PC-3 (cell line): ENCODE measurements at regions not wholly inside any gene's neighbourhood (a gene's known extent, or its start where the extent isn't known, plus 50 kb on each side); places are given as distances from the start of the nearest gene placed in this dataset.

ENCODE experiments used
- ATAC-seq: fragments of 200-7000 bp; cut with Tn5 transposase; 2 replicates; pipeline ENCODE4 v1.9.1; 2020; ENCODE audit warnings: mild to moderate bottlenecking, moderate library complexity
- BruUV-seq: library from RNA; stranded (reverse); fragments of 400-500 nt; replicated peaks from 2 replicates; lab custom pipeline; 2021; lab: Mats Ljungman, UMichigan
- CTCF ChIA-PET: fragments of 300-600 bp; sonication (Branson Sonifier 250); formaldehyde crosslinking; loops from one replicate; lab custom pipeline; 2022; ENCODE audit warnings: antibody characterized with exemption; lab: Charles Lee
- POLR2A ChIA-PET: fragments of 300-600 bp; sonication (Branson Sonifier 250); formaldehyde crosslinking; loops from one replicate; lab custom pipeline; 2022; ENCODE audit warnings: antibody characterized with exemption; ENCODE audit not compliant: unreplicated experiment; lab: Charles Lee
- DNase-seq: peaks from one replicate; pipeline ENCODE4 v3.0.0-alpha.2; 2015
- H2AFZ ChIP-seq: fragments of 300-600 bp; sonication (generic); 2 replicates; pipeline ENCODE4 v1.6.0; 2016; ENCODE audit warnings: antibody characterized with exemption, low read length
- H3F3A ChIP-seq: fragments of 300-600 bp; sonication (generic); one replicate; pipeline ENCODE4 v1.6.0; 2017; ENCODE audit warnings: antibody characterized with exemption, low read length, control low read depth, mild to moderate bottlenecking; ENCODE audit not compliant: unreplicated experiment
- H3K27ac ChIP-seq: fragments of 300-600 bp; sonication (generic); 2 replicates; pipeline ENCODE4 v1.5.1; 2016; ENCODE audit warnings: mild to moderate bottlenecking, low read length
- H3K27me3 ChIP-seq: fragments of 300-600 bp; sonication (generic); 2 replicates; pipeline ENCODE4 v1.6.1; 2016; ENCODE audit warnings: low read length, mixed read lengths
- H3K36me3 ChIP-seq: fragments of 300-600 bp; sonication (generic); 2 replicates; pipeline ENCODE4 v1.6.1; 2016; ENCODE audit warnings: low read depth, mixed run types, low read length, mixed read lengths
- H3K4me1 ChIP-seq: fragments of 300-600 bp; sonication (generic); 2 replicates; pipeline ENCODE4 v1.5.1; 2016; ENCODE audit warnings: low read length; ENCODE audit not compliant: insufficient read depth
- H3K4me2 ChIP-seq: fragments of 300-600 bp; sonication (generic); 2 replicates; pipeline ENCODE4 v1.6.0; 2016; ENCODE audit warnings: low read length
- H3K4me3 ChIP-seq: fragments of 300-600 bp; sonication (generic); 2 replicates; pipeline ENCODE4 v1.5.1; 2016; ENCODE audit warnings: mild to moderate bottlenecking, low read length, mixed read lengths
- H3K79me2 ChIP-seq: fragments of 300-600 bp; sonication (generic); 2 replicates; pipeline ENCODE4 v1.6.1; 2017; ENCODE audit warnings: low read length, mixed read lengths
- H3K9ac ChIP-seq: fragments of 300-600 bp; sonication (generic); 2 replicates; pipeline ENCODE4 v1.6.0; 2016; ENCODE audit warnings: mild to moderate bottlenecking, low read length
- H3K9me2 ChIP-seq: fragments of 300-600 bp; sonication (generic); replicated peaks from 2 replicates; pipeline ENCODE4 v1.6.1; 2016; ENCODE audit warnings: mixed run types, low read length, mixed read lengths
- H3K9me3 ChIP-seq: fragments of 300-600 bp; sonication (generic); 2 replicates; pipeline ENCODE4 v1.6.1; 2016; ENCODE audit warnings: low read length, mixed read lengths
- H4K20me1 ChIP-seq: fragments of 300-600 bp; sonication (generic); 2 replicates; pipeline ENCODE4 v1.6.1; 2016; ENCODE audit warnings: low read length, mixed read lengths
- EZH2 ChIP-seq: fragments of 300-600 bp; sonication (generic); IDR thresholded peaks from one replicate; pipeline ENCODE4 v1.6.1; 2017; ENCODE audit warnings: antibody characterized with exemption, mild to moderate bottlenecking, low read length; ENCODE audit not compliant: unreplicated experiment
- EZH2phosphoT487 ChIP-seq: fragments of 300-600 bp; sonication (generic); IDR thresholded peaks from 2 replicates; pipeline ENCODE4 v1.6.1; 2018; ENCODE audit warnings: mild to moderate bottlenecking, antibody characterized with exemption, low read length, borderline replicate concordance
- intact Hi-C: fragments of 100-400 bp; cut with micrococcal nuclease; formaldehyde crosslinking; loops from 2 replicates; pipeline ENCODE4 v1.9.0; 2023
- TF ChIP-seq, protein P1 (sequence below): fragments of 300-600 bp; sonication (generic); conservative IDR thresholded peaks from 2 replicates; pipeline ENCODE4 v1.5.1; 2017; ENCODE audit warnings: antibody characterized with exemption, low read depth, mild to moderate bottlenecking, low read length

DNA sequence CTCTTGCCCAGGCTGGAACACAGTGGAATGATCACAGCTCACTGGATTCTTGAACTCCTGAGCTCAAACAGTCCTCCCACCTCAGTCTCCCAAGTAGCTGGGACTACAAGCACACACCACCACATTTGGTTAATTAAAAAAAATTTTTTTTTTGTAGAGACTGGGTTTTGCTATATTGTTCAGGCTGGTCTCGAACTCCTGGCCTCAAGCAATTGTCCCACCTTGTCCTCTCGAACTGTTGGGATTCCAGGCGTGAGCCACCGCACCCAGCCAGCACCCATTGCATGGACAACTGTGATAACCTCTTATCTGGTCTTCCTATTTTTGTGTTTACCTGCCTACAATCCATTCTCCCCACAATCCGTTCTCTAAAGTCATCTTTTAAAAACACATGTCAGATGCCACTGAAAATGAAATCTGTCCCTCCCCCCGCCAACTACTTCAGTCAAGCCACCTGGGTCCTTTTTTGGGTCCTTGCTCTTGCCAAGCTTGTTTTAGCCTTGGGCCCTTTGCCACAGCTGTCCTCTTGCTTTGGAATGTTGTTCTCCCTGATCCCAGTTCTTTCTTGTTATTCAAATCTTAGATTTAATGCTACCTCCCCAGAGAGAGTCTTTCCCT lies 250.5 kb downstream of the PIK3R1 start:
- no peaks in the 10 kb centered on the region for H3F3A ChIP-seq
- no peak for ATAC-seq
- H3K9me3 ChIP-seq = no peaks in the 10 kb centered on the region
- no peak overlapping the region for H3K9ac ChIP-seq
- no peaks in the 10 kb centered on the region for H3K79me2 ChIP-seq
- DNase-seq = no peak
- no peak overlapping the region for H2AFZ ChIP-seq
- no peak for TF ChIP-seq EZH2
- no peak for TF ChIP-seq EZH2phosphoT487
- TF ChIP-seq, protein P1, sequence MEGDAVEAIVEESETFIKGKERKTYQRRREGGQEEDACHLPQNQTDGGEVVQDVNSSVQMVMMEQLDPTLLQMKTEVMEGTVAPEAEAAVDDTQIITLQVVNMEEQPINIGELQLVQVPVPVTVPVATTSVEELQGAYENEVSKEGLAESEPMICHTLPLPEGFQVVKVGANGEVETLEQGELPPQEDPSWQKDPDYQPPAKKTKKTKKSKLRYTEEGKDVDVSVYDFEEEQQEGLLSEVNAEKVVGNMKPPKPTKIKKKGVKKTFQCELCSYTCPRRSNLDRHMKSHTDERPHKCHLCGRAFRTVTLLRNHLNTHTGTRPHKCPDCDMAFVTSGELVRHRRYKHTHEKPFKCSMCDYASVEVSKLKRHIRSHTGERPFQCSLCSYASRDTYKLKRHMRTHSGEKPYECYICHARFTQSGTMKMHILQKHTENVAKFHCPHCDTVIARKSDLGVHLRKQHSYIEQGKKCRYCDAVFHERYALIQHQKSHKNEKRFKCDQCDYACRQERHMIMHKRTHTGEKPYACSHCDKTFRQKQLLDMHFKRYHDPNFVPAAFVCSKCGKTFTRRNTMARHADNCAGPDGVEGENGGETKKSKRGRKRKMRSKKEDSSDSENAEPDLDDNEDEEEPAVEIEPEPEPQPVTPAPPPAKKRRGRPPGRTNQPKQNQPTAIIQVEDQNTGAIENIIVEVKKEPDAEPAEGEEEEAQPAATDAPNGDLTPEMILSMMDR = no peak
- H3K36me3 ChIP-seq = no peaks in the 10 kb centered on the region
- no peaks in the 10 kb centered on the region for H3K27me3 ChIP-seq
- intact Hi-C loops = no loop called here
- no peaks in the 10 kb centered on the region for H3K9me2 ChIP-seq
- no peak overlapping the region for H3K4me2 ChIP-seq
- no peak overlapping the region for H3K27ac ChIP-seq
- no TSS peak for BruUV-seq
- no peak overlapping the region for H3K4me3 ChIP-seq
- no peaks in the 10 kb centered on the region for H3K4me1 ChIP-seq
- H4K20me1 ChIP-seq = no peaks in the 10 kb centered on the region
- ChIA-PET CTCF (no interaction called here), POLR2A (no interaction called here)

DNA sequence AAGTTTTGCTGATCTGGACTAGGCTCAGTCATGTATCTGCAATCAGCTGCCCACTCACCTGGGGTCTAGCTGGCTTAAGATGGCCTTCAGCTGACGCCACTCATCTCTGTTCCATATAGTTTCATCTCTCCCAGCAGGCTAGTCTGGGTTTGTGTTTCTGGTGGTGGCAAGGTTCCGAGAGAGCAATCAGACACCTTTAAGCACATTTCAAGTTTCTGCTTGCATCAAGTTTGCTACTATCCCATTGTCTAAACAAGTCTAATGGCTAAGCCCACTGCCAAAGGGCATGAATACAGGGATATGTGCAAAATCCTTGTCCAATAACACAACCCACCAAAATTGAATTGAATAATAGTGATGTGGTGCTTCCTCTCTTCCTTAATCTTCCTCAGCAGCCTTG lies 251.7 kb downstream of the PIK3R1 start:
- H3K79me2 ChIP-seq = no peaks in the 10 kb centered on the region
- H4K20me1 ChIP-seq = no peaks in the 10 kb centered on the region
- no peak overlapping the region for H3K4me3 ChIP-seq
- H2AFZ ChIP-seq = no peak overlapping the region
- ChIA-PET CTCF (no interaction called here), POLR2A (no interaction called here)
- no TSS peak for BruUV-seq
- no peak overlapping the region for H3K4me2 ChIP-seq
- no peaks in the 10 kb centered on the region for H3K9me3 ChIP-seq
- no peaks in the 10 kb centered on the region for H3K27me3 ChIP-seq
- H3K9ac ChIP-seq = no peak overlapping the region
- H3K9me2 ChIP-seq = no peaks in the 10 kb centered on the region
- intact Hi-C loops = no loop called here
- H3K4me1 ChIP-seq = no peaks in the 10 kb centered on the region
- no peak overlapping the region for H3K27ac ChIP-seq
- no peak for DNase-seq
- no peaks in the 10 kb centered on the region for H3F3A ChIP-seq
- no peak for ATAC-seq
- H3K36me3 ChIP-seq = no peaks in the 10 kb centered on the region
- TF ChIP-seq EZH2 = no peak
- TF ChIP-seq EZH2phosphoT487 = no peak

DNA sequence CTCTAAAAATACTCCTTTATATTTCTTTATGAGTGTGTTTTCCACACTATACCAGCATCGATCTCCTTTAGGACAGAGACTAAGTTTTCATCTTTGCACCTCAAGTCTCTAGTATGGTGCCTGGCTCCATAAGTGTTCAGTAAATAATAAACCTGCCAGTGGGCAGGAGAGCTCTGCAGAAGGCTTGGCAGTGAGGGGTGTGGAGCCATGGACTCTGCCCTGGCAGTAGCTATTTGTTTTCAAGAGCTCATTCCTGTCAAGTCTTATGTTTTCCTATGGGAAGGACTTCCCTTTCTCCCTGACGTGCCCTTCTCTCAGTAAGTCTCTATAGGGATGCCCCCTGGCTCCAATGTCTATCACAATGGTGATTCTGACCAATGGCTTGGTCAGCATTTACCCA lies 252.2 kb downstream of the PIK3R1 start:
- H3K4me2 ChIP-seq = no peak overlapping the region
- no peaks in the 10 kb centered on the region for H3K79me2 ChIP-seq
- ATAC-seq (no peak), DNase-seq (no peak)
- intact Hi-C loops = no loop called here
- no peaks in the 10 kb centered on the region for H3K9me2 ChIP-seq
- H3K9ac ChIP-seq = no peak overlapping the region
- no peaks in the 10 kb centered on the region for H4K20me1 ChIP-seq
- ChIA-PET POLR2A (no interaction called here), CTCF (no interaction called here)
- no peaks in the 10 kb centered on the region for H3K4me1 ChIP-seq
- H3K27me3 ChIP-seq = no peaks in the 10 kb centered on the region
- no peaks in the 10 kb centered on the region for H3F3A ChIP-seq
- H3K4me3 ChIP-seq = no peak overlapping the region
- no peak for TF ChIP-seq EZH2phosphoT487
- no peak for TF ChIP-seq EZH2
- TF ChIP-seq, protein P1 = no peak
- no peaks in the 10 kb centered on the region for H3K36me3 ChIP-seq
- no peak overlapping the region for H3K27ac ChIP-seq
- H3K9me3 ChIP-seq = no peaks in the 10 kb centered on the region
- BruUV-seq = no TSS peak
- no peak overlapping the region for H2AFZ ChIP-seq
